ENCODE measurements at regions not wholly inside any gene's neighbourhood (a gene's known extent, or its start where the extent isn't known, plus 50 kb on each side); places are given as distances from the start of the nearest gene placed in this dataset.

DNA sequence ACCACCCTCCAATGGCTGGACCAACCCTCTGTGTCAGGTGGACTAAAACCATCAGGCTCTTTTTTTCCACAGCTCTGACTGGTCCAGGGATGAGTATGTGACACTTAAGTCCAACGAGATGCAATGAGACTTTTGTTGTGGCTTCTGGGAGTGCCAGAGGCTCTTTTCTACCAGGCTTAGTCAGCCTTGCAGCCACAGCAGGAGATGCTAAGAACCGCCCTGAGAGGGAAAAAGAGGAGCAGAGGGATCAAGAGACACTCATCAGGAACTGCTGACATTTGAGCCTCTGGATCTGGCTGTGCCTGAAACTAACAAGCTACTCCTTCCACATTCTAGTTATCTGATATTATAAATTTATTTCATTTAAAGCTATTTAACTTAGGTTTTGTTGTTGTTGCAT, 270.9 kb upstream of the SULF2 start:
- H3K36me3 Mint-ChIP-seq (ENCODE audit: low read depth) = no peaks in the 10 kb centered on the region

DNA sequence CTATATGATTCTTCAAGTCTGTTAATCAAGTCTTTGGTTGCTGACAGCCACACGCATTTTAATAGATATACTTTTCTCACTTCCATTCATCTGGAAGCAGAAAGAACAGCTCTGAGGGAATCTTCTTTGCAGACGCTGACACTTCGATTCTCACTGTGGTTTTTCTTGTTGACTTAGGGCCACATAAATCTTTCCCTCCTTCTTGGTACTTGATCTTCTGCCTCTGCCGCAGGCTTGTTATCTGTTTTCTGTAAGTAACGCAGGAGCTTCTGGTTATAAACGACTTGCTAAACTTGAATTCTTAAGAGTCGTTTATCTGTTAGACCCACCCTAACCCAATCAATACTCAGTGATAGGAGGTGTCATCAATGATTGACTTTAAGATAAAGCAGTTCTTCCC, 268.8 kb upstream of the SULF2 start:
- peaks cover 8% of the 10 kb centered on the region for H3K9me3 Mint-ChIP-seq
- no peaks in the 10 kb centered on the region for H3K27me3 Mint-ChIP-seq (ENCODE audit: low read depth)
- H3K36me3 Mint-ChIP-seq (ENCODE audit: low read depth) = no peaks in the 10 kb centered on the region
- TF ChIP-seq, protein P1, sequence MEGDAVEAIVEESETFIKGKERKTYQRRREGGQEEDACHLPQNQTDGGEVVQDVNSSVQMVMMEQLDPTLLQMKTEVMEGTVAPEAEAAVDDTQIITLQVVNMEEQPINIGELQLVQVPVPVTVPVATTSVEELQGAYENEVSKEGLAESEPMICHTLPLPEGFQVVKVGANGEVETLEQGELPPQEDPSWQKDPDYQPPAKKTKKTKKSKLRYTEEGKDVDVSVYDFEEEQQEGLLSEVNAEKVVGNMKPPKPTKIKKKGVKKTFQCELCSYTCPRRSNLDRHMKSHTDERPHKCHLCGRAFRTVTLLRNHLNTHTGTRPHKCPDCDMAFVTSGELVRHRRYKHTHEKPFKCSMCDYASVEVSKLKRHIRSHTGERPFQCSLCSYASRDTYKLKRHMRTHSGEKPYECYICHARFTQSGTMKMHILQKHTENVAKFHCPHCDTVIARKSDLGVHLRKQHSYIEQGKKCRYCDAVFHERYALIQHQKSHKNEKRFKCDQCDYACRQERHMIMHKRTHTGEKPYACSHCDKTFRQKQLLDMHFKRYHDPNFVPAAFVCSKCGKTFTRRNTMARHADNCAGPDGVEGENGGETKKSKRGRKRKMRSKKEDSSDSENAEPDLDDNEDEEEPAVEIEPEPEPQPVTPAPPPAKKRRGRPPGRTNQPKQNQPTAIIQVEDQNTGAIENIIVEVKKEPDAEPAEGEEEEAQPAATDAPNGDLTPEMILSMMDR (conservative IDR thresholded peaks at IDR 0.05) = no peak
- no peak for DNase-seq (ENCODE audit: low read depth, low spot score)
- peaks cover 18% of the 10 kb centered on the region for H3K4me1 Mint-ChIP-seq
- H3K4me3 Mint-ChIP-seq = no peak overlapping the region
- H3K27ac Mint-ChIP-seq (ENCODE audit: unreplicated experiment) = no peak overlapping the region

More for the DNA sequence above, 270.9 kb upstream of the SULF2 start:
- TF ChIP-seq, protein P1 (conservative IDR thresholded peaks at IDR 0.05) = no peak
- Mint-ChIP-seq H3K27ac (ENCODE audit: unreplicated experiment) (no peak overlapping the region), H3K4me3 (no peak overlapping the region), H3K27me3 (ENCODE audit: low read depth) (no peaks in the 10 kb centered on the region), H3K4me1 (peaks cover 18% of the 10 kb centered on the region), H3K9me3 (peaks cover 5% of the 10 kb centered on the region)
- no peak for DNase-seq (ENCODE audit: low read depth, low spot score)

DNA sequence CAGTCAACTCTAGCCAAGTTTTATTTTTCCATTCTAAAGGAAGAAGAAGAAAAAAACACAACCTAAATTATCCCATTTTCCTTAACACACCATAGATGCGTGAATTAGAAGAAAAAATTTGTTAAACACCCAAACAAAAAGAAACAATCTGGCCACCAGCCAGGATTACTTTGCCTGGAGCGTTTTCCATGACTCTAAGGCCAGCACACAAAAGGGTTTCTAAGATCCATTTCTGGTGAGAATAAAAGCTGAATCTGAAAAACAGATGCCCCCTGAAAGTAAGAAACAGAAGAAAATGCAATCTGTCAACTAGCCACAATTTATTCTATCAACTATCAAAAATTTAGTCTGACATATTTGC, 267.2 kb upstream of the SULF2 start:
- no peak for DNase-seq (ENCODE audit: low read depth, low spot score)
- no peaks in the 10 kb centered on the region for H3K36me3 Mint-ChIP-seq (ENCODE audit: low read depth)
- no peak overlapping the region for H3K4me3 Mint-ChIP-seq
- H3K9me3 Mint-ChIP-seq = peaks cover 8% of the 10 kb centered on the region
- H3K4me1 Mint-ChIP-seq = peaks cover 18% of the 10 kb centered on the region
- TF ChIP-seq, protein P1 (conservative IDR thresholded peaks at IDR 0.05) = no peak
- H3K27ac Mint-ChIP-seq (ENCODE audit: unreplicated experiment) = no peak overlapping the region
- H3K27me3 Mint-ChIP-seq (ENCODE audit: low read depth) = no peaks in the 10 kb centered on the region

DNA sequence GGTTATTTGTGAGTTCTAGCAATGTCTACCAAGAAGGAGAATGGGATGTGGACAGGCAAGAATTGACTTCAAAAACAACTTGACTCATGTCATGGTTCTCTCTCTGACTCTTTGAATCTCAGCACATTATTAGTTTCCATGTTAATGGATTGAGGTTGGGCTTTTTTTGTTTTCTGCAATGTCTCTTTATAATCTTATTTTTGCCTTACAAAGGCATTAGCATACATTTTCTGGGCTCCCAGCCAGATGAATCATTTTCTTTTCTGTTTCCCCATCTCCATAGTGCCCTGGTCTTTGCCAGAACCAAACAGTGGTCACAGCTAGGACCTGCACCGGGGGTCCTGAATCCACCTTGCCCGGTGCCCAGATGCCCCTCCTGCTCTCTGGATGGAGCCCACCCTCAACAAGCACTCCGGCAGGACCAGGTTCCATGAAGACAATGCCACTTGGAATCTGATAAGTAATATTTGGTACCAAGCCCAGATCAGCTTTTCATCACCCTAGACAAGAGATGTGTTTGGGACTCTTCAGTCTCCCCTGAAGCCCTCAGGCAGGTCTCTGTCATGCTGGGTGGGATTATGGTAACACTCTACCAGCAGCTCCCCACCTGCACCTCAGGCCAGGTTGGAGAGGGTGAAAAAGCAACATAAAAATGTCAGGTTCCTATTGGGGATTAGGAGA, 266.7 kb upstream of the SULF2 start:
- TF ChIP-seq, protein P1 (conservative IDR thresholded peaks at IDR 0.05) = no peak
- Mint-ChIP-seq H3K27me3 (ENCODE audit: low read depth) (no peaks in the 10 kb centered on the region), H3K4me3 (no peak overlapping the region), H3K9me3 (peaks cover 8% of the 10 kb centered on the region), H3K27ac (ENCODE audit: unreplicated experiment) (no peak overlapping the region), H3K36me3 (ENCODE audit: low read depth) (no peaks in the 10 kb centered on the region), H3K4me1 (peaks cover 18% of the 10 kb centered on the region)
- DNase-seq (ENCODE audit: low read depth, low spot score) = no peak

DNA sequence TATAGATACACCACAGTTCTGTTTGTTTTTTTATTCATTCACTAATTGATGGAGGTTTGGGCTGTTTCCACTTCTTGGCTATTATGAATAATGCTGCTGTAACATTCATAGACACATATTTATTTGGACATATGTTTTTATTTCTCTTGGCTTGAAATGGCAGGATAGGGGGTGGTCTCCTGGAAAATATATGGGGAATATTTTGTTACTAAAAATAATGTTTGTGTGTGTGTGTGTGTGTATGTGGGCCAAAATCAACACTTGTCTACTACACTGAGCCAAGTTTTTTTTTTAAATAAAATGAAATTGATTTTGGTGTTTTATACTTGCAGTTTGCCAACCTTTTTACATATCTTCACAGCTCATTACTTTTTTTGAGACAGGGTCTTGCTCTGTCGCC, 264.4 kb upstream of the SULF2 start:
- Mint-ChIP-seq H3K36me3 (ENCODE audit: low read depth) (no peaks in the 10 kb centered on the region), H3K27ac (ENCODE audit: unreplicated experiment) (no peak overlapping the region)

More for the DNA sequence above, 264.4 kb upstream of the SULF2 start:
- TF ChIP-seq, protein P1 (conservative IDR thresholded peaks at IDR 0.05) = no peak
- Mint-ChIP-seq H3K27me3 (ENCODE audit: low read depth) (peaks cover 4% of the 10 kb centered on the region), H3K9me3 (peaks cover 3% of the 10 kb centered on the region), H3K4me1 (peaks cover 18% of the 10 kb centered on the region), H3K4me3 (no peak overlapping the region)
- no peak for DNase-seq (ENCODE audit: low read depth, low spot score)
